HCEC 1CT (cell line): ENCODE measurements at regions not wholly inside any gene's neighbourhood (a gene's known extent, or its start where the extent isn't known, plus 50 kb on each side); places are given as distances from the start of the nearest gene placed in this dataset.
"Not testable (repeated sequence)": the region's sequence is repeated elsewhere in the genome, so short reads cannot be mapped to it uniquely, and the experiment has no call there.

Experiments used
- DNase-seq: peaks from one replicate; pipeline ENCODE4 v3.0.0-alpha.2; 2017

GRCh38 chr9:17846948-17847655 lies 268.2 kb downstream of the SH3GL2 start:
- DNase-seq: no peak

GRCh38 chr9:17847908-17848307 lies 269.0 kb downstream of the SH3GL2 start:
- DNase-seq: no peak

GRCh38 chr9:17852108-17852507 lies 273.2 kb downstream of the SH3GL2 start:
- no peak for DNase-seq

GRCh38 chr9:17854487-17854886 lies 275.6 kb downstream of the SH3GL2 start:
- no peak for DNase-seq

- no peak for DNase-seq
These were observed 278.1 kb downstream of the SH3GL2 start for GRCh38 chr9:17856995-17857394.

- DNase-seq: no peak
These were observed 280.4 kb downstream of the SH3GL2 start for GRCh38 chr9:17859228-17859627.

GRCh38 chr9:17859987-17860386 lies 281.1 kb downstream of the SH3GL2 start:
- no peak for DNase-seq

- no peak for DNase-seq
These were observed 283.2 kb downstream of the SH3GL2 start for GRCh38 chr9:17862101-17862500.

- DNase-seq: no peak
These were observed 283.8 kb downstream of the SH3GL2 start for GRCh38 chr9:17862629-17863028.

GRCh38 chr9:17863213-17863883 lies 284.5 kb downstream of the SH3GL2 start:
- no peak for DNase-seq

GRCh38 chr9:17863924-17864323 lies 285.1 kb downstream of the SH3GL2 start:
- no peak for DNase-seq

GRCh38 chr9:17864951-17865350 lies 286.1 kb downstream of the SH3GL2 start:
- no peak for DNase-seq

GRCh38 chr9:17865881-17866280 lies 287.0 kb downstream of the SH3GL2 start:
- no peak for DNase-seq

GRCh38 chr9:17870722-17871121 lies 291.9 kb downstream of the SH3GL2 start:
- no peak for DNase-seq

- DNase-seq: no peak
These were observed 292.5 kb downstream of the SH3GL2 start for GRCh38 chr9:17871213-17871890.

GRCh38 chr9:17875886-17876285 lies 297.0 kb downstream of the SH3GL2 start:
- no peak for DNase-seq

GRCh38 chr9:17876687-17877086 lies 297.8 kb downstream of the SH3GL2 start:
- DNase-seq: no peak

- no peak for DNase-seq
These were observed 300.0 kb downstream of the SH3GL2 start for GRCh38 chr9:17878810-17879370.

GRCh38 chr9:17881371-17881770 lies 302.5 kb downstream of the SH3GL2 start:
- DNase-seq: no peak

- DNase-seq: no peak
These were observed 304.1 kb downstream of the SH3GL2 start for GRCh38 chr9:17882688-17883594.

- no peak for DNase-seq
These were observed 309.2 kb downstream of the SH3GL2 start for GRCh38 chr9:17888066-17888465.

- not testable (repeated sequence) for DNase-seq
These were observed 310.1 kb downstream of the SH3GL2 start for GRCh38 chr9:17888964-17889363.
